HG03139 (cell line): ENCODE measurements at regions not wholly inside any gene's neighbourhood (a gene's known extent, or its start where the extent isn't known, plus 50 kb on each side); places are given as distances from the start of the nearest gene placed in this dataset.

Experiments used
- ATAC-seq: cut with Tn5 transposase; IDR thresholded peaks from one replicate; pipeline ENCODE4 v1.9.1; 2021; ENCODE audit not compliant: unreplicated experiment

- ATAC-seq, result no peak
Measured at GRCh38 chr1:65486613-65487012, 66.1 kb downstream of the LEPR start.

- ATAC-seq, result no peak
Measured at GRCh38 chr1:65489481-65489880, 69.0 kb downstream of the LEPR start.

DNA sequence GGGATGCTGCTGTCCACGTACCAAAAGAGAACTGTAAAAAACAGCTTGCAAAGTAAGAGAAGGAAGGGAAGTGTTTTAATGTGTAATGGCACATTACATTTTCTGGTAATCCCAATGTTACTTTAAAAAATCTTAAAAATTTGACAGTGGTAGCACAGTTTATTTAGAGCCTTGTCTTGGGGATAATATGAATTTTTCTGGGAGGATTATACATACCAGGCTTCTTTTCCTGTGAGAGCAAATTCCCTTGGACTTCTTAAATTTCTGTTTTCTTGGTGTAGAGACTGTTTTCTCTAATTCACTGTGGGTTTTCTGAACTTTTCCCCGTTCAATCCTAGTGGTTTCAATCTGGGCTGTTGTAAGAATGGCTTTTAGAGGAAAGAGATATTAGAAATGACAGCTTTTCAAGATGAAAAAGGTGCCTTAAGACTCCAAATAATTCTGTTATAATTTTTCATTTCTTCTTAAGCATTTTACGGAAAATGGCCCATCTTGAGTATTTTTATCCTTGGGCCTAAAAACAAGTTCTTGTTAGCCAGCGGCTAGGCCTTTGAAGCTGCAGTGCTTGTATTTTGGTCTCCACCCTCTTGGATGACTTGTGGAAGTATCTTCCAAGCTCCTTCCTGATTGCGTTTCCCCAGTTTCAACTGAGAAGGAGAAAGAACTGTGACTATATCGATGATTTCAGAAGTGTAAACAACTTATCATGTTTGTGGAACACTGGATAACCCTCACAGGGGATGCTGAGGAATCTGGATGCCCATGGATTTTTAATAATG lies 70.0 kb downstream of the LEPR start:
- no peak for ATAC-seq

DNA sequence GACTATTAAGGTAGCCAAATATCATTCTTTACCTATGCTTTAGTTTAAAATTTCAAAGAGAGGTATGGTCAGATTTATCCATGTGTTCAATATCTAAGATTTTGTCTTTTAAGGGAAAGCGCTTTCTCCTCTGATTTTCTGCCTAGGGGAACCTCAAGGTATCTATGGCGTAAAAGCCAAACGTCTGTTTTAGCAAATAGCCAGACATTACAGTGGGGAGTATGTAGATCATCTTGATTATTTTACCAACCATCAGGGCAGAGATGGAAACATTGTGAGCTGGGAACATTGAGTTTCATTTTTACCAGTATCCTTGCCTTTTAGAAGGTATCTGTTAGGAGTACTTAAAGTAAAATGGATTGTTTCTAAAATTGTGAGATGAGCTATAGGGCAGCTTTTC lies 71.0 kb downstream of the LEPR start:
- ATAC-seq, result no peak

GRCh38 chr1:65493802-65494201 lies 73.3 kb downstream of the LEPR start:
- ATAC-seq, result no peak

- ATAC-seq, result no peak
Measured at GRCh38 chr1:65494671-65495070, 74.2 kb downstream of the LEPR start.

- no peak for ATAC-seq
Measured at GRCh38 chr1:65495137-65495536, 74.7 kb downstream of the LEPR start.

DNA sequence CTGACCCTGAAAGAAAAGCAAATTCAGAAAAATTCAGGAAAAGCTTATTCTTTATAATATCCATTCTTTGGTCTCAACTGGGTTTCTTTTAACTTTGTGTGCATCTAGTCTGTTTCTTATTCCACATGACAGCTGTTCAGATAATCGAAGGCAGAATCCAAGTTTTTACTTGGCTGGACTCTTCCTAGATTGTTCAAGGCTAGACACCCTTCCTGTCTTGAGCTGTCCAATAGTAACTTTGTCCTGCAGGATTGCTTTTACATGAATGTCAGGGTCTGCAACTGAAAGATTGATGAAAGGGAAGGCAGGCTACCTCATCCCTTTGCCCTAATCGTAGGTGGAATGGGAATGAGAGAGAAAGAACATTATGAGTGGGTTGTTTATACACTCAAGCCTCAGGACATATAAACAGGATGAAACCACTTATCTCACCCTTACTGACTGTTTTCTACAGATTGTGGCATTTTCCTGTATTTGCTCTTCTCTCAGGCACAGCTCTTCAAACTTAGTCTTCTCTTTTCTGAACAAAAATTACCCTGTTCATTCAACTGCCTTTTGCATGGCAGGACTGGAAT lies 76.9 kb downstream of the LEPR start:
- ATAC-seq, result no peak

GRCh38 chr1:65503427-65503826 lies 83.0 kb downstream of the LEPR start:
- no peak for ATAC-seq

GRCh38 chr1:65504263-65504662 lies 83.8 kb downstream of the LEPR start:
- no peak for ATAC-seq

DNA sequence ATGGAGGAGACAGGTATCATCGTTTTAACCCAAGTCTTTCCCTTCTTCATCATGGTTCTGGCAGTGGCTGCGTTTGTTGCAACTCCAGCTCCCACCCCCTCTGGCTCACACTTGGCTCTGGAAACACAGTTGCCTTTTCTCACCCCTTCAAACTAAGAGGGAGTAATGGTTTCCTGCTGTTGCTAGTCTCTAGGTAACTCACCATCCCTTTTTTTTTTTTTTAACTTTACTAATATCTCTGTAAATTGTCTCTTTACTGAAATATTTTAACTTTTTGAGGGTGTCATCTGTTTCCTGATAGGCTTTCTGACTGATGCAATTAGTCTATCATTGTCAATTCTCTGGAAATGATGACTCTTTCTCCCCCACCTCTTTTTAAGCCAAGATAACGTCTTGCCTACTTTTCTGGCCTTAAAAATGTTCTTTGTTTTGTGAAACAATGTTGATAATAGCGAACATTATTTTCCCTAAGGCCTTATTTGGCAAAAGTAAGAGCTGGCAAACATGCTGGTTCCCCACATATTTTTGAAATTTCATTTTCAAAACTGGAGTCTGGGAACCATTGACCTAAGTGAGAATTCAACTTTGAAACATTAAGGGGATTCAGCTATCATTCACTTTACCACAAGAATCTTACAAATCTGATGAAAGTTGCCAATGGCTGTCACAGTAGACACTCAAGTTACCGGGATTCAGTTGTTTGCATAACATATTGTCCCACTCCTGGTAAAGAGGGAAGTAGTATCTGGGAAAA lies 85.3 kb downstream of the LEPR start:
- no peak for ATAC-seq

DNA sequence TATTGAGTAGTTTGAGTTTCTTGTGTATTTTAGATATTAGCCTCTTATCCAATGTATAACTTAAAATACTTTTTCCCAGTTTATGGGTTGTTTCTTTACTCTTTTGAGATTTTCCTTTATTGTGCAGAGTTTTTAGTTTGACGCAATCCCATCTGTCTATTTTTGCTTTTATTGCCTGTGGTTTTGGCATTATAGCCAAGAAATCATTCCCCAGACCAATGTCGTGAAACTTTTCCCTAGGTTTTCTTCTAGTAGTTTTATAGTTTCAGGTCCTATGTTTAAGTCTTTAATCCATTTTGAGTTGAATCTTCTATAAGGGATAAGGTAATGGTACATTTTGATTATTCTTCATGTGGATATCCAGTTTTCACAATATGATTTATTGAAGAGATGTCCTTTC lies 87.6 kb downstream of the LEPR start:
- ATAC-seq, result no peak

DNA sequence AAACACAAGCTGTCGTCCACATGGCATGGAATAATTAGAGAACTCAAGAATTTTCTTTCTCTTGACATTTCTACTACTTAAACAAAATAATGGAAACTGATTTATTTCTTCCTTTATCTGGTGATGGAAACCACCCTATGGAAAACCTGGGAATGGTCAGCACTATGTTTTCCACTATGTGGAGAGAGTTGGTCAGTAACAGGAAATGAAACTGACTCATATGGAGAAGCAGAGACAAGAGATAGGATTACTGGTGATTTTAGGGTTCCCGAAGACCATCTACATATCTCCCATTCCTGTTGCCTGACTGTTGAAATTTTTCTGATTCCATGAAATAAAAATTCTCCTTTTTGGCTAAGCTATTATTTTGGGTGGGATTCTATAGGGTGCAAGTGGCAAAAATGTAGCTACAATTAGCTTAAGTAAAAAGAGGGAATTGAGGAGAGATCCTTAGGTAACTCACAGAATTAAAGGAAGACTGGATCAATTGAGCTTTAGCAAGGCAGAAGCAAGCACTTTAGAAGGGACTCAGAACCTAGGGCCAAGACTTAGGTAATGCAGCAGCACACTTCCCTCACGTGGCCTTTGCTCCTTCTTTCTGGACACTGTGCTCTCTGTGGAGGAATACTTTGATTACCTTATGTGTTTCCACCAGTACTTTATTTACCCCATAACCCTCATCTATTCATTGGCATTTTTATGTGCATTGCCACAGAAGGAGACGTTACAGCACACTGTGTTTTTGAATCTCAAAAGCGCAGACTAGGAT lies 89.6 kb downstream of the LEPR start:
- ATAC-seq, result no peak

GRCh38 chr1:65510961-65511360 lies 90.5 kb downstream of the LEPR start:
- ATAC-seq, result no peak

GRCh38 chr1:65512383-65512782 lies 91.9 kb downstream of the LEPR start:
- ATAC-seq, result no peak

DNA sequence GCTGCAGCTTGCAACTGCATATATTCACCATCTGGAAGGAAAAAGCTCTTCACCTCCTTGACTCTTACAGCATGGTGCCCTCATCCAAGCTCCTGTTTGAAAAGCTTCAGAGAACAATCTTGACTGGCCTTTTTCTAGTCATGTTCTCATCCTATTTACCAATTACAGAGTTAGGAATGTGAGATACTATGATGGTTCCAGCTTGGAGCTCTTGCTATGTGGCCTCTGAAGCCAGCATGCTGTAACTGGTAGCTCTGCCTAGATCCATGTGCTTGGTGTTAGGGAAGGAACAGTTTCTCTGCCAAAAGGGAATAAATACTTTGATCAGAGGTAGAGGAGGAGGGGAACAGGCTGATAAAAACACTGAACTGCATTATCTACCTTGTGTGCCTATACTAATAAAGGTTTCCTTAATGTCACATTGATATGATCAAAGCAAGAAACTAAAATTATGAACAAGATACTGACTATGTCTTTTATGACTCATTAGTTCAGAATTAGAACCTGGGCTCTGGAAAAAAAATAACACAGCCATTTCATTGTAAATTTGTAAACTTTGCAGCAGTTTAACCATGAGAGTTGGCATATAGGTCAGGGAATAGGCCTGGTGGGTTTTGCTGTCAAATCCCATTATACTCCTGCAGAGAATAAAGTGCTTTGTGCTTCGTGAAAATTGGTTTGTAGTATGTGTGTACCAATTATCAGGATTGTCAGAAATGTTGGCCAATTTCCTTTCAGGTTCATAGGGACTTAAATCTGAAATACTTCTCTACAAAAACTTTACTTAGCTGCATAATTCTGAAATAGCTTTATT lies 92.7 kb downstream of the LEPR start:
- no peak for ATAC-seq

- ATAC-seq, result no peak
Measured at GRCh38 chr1:65514041-65514440, 93.6 kb downstream of the LEPR start.

DNA sequence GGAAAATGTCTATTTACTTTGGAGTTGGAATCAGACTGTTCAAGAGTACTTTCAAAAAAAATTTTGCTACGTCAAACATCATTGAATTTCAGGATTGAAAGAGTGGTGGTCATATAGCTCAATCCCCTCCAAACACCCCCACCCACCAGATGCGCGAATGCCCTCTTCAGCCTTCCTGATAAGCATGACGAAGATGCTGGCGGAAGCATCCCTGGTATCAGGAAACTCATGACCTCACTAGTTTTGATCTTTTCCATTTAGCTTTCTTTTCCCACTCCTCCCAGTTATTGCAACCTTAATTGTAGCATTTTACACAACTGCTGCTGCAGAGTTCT lies 104.4 kb downstream of the LEPR start:
- no peak for ATAC-seq

- no peak for ATAC-seq
Measured at GRCh38 chr1:65525266-65526048, 105.0 kb downstream of the LEPR start.

GRCh38 chr1:65526049-65526556 lies 105.6 kb downstream of the LEPR start:
- no peak for ATAC-seq
